WERI-Rb-1 (cell line): ENCODE measurements at regions not wholly inside any gene's neighbourhood (a gene's known extent, or its start where the extent isn't known, plus 50 kb on each side); places are given as distances from the start of the nearest gene placed in this dataset.

Experiments
- DNase-seq: peaks from one replicate; pipeline ENCODE4 v3.0.0-alpha.2; 2020
- H3K27ac ChIP-seq: fragments of 250-450 bp; sonication (Bioruptor Pico); 2 replicates; pipeline ENCODE4 v1.5.1; 2020; ENCODE audit warnings: mild to moderate bottlenecking, moderate library complexity
- H3K27me3 ChIP-seq: fragments of 250-450 bp; sonication (Bioruptor Pico); 2 replicates; pipeline ENCODE4 v1.5.1; 2021; ENCODE audit warnings: mild to moderate bottlenecking, low read depth, moderate library complexity; ENCODE audit not compliant: insufficient read depth, severe bottlenecking
- H3K36me3 ChIP-seq: fragments of 250-450 bp; sonication (Bioruptor Pico); 2 replicates; pipeline ENCODE4 v1.5.1; 2020; ENCODE audit warnings: mild to moderate bottlenecking, moderate library complexity
- H3K4me3 ChIP-seq: 2 replicates; pipeline ENCODE4 v1.5.1; 2011; ENCODE audit warnings: low read depth, mild to moderate bottlenecking, control low read depth, low read length
- H3K9me3 ChIP-seq: fragments of 250-450 bp; sonication (Bioruptor Pico); 2 replicates; pipeline ENCODE4 v1.5.1; 2021; ENCODE audit warnings: mild to moderate bottlenecking, moderate library complexity; ENCODE audit not compliant: severe bottlenecking
- TF ChIP-seq, protein P1 (sequence below): IDR thresholded peaks from 2 replicates; pipeline ENCODE4 v1.5.1; 2011; ENCODE audit warnings: low read depth, mild to moderate bottlenecking, control low read depth, inconsistent platforms, low read length

DNA sequence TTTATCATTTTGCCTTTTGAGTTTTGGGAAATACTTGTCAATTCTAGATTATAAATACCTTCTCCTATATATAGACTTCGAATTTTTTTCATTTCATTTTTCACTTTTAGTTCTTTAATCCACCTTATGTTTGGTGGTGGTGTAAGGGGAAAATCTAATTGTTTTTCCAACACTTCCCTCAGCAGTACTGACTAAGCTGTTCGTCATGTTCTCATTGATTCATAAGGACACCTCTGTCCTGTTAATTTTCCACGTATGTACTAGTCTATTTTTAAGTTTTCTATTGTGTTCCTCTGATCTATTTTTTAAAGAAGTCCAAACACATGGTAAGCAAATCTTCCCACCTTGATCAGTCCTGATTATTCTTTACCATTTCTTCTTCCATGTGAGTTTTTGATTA lies 254.2 kb downstream of the SYK start:
- DNase-seq = no peak
- Histone ChIP-seq H3K9me3 (no peaks in the 10 kb centered on the region), H3K27me3 (no peaks in the 10 kb centered on the region), H3K36me3 (no peaks in the 10 kb centered on the region), H3K27ac (no peak overlapping the region), H3K4me3 (no peak overlapping the region)
- TF ChIP-seq, protein P1, sequence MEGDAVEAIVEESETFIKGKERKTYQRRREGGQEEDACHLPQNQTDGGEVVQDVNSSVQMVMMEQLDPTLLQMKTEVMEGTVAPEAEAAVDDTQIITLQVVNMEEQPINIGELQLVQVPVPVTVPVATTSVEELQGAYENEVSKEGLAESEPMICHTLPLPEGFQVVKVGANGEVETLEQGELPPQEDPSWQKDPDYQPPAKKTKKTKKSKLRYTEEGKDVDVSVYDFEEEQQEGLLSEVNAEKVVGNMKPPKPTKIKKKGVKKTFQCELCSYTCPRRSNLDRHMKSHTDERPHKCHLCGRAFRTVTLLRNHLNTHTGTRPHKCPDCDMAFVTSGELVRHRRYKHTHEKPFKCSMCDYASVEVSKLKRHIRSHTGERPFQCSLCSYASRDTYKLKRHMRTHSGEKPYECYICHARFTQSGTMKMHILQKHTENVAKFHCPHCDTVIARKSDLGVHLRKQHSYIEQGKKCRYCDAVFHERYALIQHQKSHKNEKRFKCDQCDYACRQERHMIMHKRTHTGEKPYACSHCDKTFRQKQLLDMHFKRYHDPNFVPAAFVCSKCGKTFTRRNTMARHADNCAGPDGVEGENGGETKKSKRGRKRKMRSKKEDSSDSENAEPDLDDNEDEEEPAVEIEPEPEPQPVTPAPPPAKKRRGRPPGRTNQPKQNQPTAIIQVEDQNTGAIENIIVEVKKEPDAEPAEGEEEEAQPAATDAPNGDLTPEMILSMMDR = no peak

DNA sequence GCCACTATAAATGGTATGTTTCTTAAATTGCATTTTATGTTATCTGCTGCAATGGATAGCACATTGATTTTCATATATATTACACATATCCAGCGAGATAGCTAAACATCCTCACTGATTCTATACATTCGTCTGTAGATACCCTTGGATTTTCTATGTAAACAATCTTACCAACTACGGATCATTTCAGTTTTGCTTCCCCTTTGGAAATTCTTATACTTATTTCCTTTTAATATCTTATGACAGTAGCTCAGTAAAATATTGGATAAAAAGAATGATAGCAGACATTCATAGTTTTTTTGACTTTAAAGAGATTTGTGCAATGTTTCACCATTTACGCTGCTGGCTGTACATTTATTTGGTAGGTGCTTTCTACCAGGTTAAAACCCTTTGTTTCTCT lies 254.9 kb downstream of the SYK start:
- Histone ChIP-seq H3K36me3 (no peaks in the 10 kb centered on the region), H3K4me3 (no peak overlapping the region), H3K9me3 (no peaks in the 10 kb centered on the region), H3K27me3 (no peaks in the 10 kb centered on the region), H3K27ac (no peak overlapping the region)
- TF ChIP-seq, protein P1 = no peak
- DNase-seq = no peak

DNA sequence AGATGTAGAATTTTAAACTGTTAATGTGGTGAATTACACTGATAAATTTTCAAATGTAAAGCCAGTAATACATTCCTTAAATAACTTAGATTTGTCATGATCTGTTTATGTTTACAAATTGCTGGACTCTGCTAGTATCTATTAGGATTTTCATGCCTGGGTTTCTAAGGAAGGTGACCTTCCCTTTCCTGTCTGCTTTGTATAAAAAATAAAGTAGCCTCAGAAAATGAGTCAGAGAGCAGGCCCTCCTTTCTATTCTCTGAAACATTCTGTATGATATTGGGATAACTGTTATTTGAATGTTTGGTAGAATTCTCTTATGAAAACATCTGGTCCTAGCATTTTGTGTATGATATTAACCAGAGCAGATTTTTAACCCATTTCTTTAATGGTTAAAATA lies 255.3 kb downstream of the SYK start:
- Histone ChIP-seq H3K4me3 (no peak overlapping the region), H3K27ac (no peak overlapping the region), H3K36me3 (no peaks in the 10 kb centered on the region), H3K27me3 (no peaks in the 10 kb centered on the region), H3K9me3 (no peaks in the 10 kb centered on the region)
- no peak for DNase-seq
- TF ChIP-seq, protein P1 = no peak

- Histone ChIP-seq H3K9me3 (no peaks in the 10 kb centered on the region), H3K27ac (no peak overlapping the region)
Measured at GRCh38 chr9:91059713-91060112, 258.1 kb downstream of the SYK start.

DNA sequence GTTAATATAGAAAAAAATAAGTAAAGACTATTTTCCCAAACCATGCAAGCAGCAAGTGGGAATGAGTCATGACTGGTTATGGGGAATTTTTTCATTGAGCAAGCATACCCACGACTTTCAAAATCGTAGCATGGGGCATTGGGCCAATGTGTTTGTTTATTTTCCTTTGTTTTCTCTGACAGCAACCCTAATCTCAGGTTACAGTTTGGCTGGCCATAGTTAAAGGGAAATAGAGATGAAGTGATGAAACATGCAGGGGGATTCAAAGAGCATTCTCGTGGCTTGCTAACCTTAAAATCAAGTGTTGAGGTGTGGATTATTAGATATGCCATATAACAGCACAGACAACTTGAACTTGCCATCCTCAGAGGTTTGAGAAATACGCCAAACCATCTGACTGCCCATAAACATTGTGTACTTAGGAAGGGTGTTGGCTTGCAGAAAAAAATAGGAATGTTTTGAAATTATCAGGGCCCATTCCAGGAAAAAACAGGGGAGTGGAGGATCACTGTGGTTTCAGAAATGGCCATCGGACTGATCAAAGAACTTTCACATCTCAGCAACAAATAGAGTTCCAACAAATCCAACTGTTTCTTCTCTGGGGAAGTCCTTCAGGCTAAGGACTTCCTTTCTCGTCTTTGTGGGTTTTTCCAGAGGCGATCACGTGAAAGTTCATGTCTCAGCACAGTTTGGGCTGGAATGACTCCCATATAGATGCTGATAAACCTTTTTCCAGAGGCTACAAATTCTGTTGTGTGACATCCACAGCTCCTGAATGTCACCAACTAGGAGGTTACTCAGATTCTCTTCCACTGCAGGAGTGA lies 259.1 kb downstream of the SYK start:
- no peak overlapping the region for H3K27ac ChIP-seq
- TF ChIP-seq, protein P1 = no peak
- no peaks in the 10 kb centered on the region for H3K36me3 ChIP-seq
- DNase-seq = no peak
- no peaks in the 10 kb centered on the region for H3K27me3 ChIP-seq
- H3K9me3 ChIP-seq = no peaks in the 10 kb centered on the region
- no peak overlapping the region for H3K4me3 ChIP-seq

More at GRCh38 chr9:91059713-91060112, 258.1 kb downstream of the SYK start:
- no peak for DNase-seq
- Histone ChIP-seq H3K27me3 (no peaks in the 10 kb centered on the region), H3K4me3 (no peak overlapping the region), H3K36me3 (no peaks in the 10 kb centered on the region)
- TF ChIP-seq, protein P1 = no peak

- no peak overlapping the region for H3K27ac ChIP-seq
- DNase-seq = no peak
- H3K27me3 ChIP-seq = no peaks in the 10 kb centered on the region
- no peak overlapping the region for H3K4me3 ChIP-seq
- no peaks in the 10 kb centered on the region for H3K36me3 ChIP-seq
- H3K9me3 ChIP-seq = no peaks in the 10 kb centered on the region
- TF ChIP-seq, protein P1 = no peak
Measured at GRCh38 chr9:91061506-91061905, 259.9 kb downstream of the SYK start.
